HG03095 (cell line): ENCODE measurements at regions not wholly inside any gene's neighbourhood (a gene's known extent, or its start where the extent isn't known, plus 50 kb on each side); places are given as distances from the start of the nearest gene placed in this dataset.
"Not testable (repeated sequence)": the region's sequence is repeated elsewhere in the genome, so short reads cannot be mapped to it uniquely, and the experiment has no call there.

Experiments used
- ATAC-seq: cut with Tn5 transposase; IDR thresholded peaks from one replicate; pipeline ENCODE4 v1.9.1; 2021; ENCODE audit warnings: moderate library complexity; ENCODE audit not compliant: unreplicated experiment

- ATAC-seq = no peak
Observed at GRCh38 chr12:105681341-105681740, 350.9 kb downstream of the C12orf75 start.

DNA sequence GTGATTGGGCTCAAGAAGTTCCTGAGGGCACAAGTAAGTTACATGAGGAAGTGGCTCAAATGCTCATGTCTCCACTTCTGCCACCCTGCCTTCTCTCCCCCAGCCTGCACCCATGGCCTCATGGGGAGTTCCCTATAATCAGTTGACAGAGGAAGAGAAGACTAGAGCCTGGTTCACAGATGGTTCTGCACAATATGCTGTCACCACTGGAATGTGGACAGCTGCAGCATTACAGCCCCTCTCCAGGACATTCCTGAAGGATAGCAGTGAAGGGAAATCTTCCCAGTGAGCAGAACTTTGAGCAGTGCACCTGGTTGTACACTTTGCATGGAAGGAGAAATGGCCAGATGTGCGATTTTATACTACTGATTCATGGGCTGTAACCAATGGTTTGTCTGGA lies 352.3 kb downstream of the C12orf75 start:
- ATAC-seq = not testable (repeated sequence)

DNA sequence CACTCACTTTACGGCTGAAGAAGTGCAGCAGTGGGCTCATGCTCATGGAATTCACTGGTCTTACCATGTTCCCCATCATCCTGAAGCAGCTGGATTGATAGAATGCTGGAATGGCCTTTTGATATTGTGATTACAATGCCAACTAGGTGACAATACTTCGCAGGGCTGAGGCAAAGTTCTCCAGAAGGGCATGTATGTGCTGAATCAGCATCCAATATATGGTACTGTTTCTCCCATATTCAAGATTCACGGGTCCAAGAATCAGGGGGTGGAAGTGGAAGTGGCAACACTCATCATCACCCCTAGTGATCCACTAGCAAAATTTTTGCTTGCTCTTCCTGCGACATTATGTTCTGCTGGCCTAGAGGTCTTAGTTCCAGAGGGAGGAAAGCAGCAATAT lies 353.3 kb downstream of the C12orf75 start:
- ATAC-seq = not testable (repeated sequence)

DNA sequence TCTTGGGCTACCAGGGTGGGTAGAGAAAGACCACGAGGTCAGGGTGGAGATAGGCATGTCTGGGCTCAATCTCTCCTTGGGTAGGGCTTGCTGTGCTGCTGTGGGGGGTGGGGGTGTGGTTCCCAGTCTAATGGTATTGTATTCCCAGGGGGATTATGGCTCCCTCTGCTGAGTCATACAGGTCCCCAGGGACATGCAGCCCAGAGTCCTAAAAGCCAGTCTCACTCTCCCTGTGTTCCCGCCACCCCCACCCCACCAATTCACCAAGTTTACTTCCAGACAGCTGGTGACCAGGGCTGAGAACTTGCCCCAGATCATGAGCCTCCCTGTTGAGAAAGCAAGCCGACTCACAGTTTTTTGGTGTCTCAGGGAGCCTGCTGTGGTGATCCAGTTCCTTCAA lies 367.6 kb downstream of the C12orf75 start:
- no peak for ATAC-seq

GRCh38 chr12:105699209-105699608 lies 368.7 kb downstream of the C12orf75 start:
- ATAC-seq = no peak

DNA sequence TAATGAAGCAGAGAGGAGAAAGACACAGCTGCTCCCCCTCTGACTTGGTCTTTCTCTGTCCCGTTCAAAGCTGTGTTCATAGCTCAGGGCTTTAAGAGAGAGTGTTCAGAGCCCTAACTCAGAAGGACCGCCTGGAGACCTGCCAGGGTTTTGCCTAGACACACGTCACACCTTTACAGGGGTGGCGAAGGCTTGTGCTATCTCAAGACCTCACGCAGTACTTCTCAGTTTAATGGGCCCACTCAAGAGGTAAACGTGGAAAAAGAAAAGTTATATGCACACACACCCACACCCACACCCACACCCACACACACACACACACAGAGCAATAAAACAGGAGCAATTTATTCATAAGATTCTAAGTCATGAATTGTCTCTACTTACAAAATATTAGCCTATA lies 374.3 kb downstream of the C12orf75 start:
- no peak for ATAC-seq

DNA sequence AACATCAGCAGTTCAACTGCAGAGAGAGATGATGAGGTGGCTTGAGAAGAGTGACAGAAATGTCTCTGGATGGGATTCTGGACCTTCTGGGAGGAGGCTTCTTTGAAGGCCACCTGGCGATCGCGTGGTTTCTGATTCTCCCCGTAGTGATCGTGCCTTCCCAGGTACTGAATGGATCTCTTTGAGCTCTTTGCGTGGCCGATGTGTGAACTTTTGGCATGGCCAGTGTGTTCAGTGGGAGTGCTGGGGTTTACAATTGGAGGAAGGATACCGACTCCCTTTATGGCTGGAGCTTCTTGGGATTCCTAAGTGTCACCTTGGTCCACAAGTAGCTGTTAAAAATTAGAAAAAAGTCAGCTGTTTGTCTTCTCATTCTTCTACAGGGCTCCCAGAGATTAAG lies 374.7 kb downstream of the C12orf75 start:
- ATAC-seq = no peak

DNA sequence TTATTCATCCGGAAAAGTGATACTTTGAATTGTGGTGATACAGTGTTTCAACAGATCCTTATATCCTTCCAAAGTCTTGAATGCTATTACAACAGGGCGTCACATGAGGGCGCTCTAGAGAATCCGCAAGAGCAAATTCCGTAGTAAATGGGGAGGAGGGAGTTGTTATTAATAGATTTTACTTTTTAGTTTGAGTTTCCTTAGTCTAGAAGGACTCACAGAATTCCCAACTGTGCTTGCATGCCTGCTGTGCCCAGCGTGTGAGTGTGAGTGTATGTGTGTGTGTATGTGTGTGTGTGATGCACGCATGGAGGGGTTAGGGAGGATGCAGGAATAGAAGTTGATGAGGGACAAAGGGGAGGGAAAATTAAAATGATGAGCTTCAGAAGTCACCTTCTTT lies 375.3 kb downstream of the C12orf75 start:
- ATAC-seq = no peak

GRCh38 chr12:105706321-105706972 lies 376.0 kb downstream of the C12orf75 start:
- no peak for ATAC-seq

GRCh38 chr12:105706973-105707334 lies 376.5 kb downstream of the C12orf75 start:
- ATAC-seq = no peak

GRCh38 chr12:105713606-105714305 lies 383.3 kb downstream of the C12orf75 start:
- ATAC-seq = no peak

DNA sequence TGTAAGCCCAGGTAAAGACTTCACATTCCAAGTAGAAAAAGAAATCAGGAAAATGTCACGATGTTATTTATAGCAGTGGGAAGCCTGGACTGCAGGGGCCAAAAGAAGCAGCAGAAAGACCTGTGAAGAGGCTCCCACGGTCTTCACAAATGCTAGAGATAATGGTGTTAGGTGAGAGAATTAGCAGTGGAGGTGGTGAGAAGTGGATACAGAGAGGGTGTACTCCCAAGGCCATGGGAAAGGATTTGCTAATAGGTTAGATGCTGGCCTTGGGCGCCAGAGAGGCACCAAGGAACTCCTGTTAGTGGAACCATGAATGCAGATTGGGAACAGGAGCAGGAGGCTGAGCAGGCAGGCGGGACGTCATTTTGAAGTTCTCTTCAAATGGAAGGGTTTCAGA lies 386.1 kb downstream of the C12orf75 start:
- ATAC-seq = no peak

DNA sequence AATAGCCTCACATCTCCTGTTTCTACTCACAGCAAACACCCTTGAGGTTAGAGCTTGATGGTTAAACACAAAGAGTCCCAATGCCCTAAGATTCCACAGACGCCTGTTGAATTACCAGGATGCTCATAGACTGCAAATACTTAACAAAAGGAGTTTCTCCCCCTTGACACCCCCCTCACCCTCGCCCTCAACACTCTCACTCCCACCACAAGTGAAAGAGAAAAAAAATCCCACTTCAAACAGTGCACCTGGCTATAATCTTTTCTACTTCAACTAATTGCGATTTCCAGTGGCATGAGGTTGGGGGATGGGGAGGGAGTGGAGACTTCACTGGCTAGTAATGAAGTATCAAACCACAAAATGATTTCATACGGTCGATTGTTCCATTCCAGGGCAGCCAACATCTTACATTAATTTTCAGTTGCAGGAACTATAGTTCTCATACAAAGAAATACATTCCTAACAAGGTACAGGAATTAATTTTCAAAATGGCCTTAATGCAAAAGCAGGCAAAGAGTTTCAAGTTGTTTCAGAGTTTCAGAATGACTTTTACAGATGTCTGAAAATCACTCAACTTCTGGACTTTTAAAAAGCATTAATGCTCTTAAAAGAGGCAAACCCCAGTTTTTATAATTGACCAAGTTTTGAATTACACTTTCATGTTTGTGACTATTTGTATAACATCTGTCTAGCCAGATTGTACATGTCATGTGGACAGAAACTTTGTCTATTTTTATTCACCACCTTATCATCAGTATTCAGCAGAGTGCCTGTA lies 390.7 kb downstream of the C12orf75 start:
- ATAC-seq = no peak

- ATAC-seq = no peak
Observed at GRCh38 chr12:105721891-105722290, 391.4 kb downstream of the C12orf75 start.

- no peak for ATAC-seq
Observed at GRCh38 chr12:105723066-105723465, 392.6 kb downstream of the C12orf75 start.

DNA sequence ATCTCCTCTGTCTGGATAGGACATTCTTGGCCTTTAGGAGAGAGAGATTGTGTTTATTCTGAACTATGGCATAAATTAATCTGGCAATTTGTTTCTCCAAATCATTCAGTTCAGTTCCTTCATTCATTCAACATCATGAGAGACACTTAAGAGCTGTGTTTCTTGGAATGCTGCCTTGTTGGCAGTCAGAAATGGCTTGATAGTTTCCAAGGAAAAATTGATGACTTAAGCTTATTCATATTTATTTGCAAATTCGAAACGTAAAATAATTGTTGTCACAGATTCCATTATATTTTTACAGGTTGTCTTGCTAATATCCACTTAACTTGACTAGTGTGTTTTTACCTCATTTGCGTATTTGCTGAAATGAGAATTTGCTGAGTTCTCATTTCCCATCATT lies 393.0 kb downstream of the C12orf75 start:
- ATAC-seq = no peak

- no peak for ATAC-seq
Observed at GRCh38 chr12:105724641-105725040, 394.1 kb downstream of the C12orf75 start.

DNA sequence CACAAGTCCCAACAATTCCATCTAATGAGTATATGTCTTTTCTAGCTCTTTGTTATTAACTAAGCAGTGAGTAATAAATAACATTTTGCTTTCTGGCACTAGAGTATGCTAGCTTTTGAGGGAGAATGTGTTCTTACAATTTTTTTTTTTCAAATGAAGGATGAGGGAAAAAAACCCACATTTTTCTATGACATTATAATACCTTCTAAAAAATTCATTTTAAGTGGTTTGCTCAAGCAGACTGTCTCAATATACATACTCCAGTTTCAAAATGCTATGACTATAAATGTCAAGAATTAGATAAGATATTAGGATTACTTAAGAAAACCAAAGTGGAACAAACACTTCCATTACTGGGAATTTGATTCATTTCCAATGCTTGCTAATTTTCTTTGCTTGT lies 394.6 kb downstream of the C12orf75 start:
- ATAC-seq = no peak

DNA sequence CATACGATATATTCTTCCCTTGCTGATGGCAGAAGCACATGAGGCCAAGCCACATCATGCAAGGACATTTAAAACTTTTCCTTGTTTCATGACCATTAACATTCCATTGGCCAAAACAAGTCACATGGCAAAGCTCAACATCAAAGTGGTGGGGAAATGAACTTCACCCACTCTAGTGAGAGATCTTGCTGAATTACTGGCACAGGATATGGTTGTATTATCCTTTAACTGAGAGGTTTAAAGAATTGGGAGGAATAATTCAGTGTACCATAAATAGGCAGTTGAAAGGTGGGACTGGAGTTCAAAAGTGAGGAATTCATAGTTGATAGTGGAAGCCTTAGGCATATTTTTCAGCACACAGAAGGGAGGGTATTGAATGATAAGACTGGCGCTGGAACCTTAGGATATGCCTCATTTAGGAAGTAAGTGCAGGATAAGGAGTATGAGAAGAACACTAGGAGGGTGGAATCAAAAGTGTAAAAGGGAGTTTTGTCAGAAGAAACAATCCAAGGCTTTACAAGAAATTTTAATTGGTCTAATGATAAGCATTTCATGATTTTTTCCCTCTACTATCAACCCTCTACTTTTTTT lies 398.8 kb downstream of the C12orf75 start:
- ATAC-seq = no peak

GRCh38 chr12:105729926-105730325 lies 399.4 kb downstream of the C12orf75 start:
- ATAC-seq = no peak

DNA sequence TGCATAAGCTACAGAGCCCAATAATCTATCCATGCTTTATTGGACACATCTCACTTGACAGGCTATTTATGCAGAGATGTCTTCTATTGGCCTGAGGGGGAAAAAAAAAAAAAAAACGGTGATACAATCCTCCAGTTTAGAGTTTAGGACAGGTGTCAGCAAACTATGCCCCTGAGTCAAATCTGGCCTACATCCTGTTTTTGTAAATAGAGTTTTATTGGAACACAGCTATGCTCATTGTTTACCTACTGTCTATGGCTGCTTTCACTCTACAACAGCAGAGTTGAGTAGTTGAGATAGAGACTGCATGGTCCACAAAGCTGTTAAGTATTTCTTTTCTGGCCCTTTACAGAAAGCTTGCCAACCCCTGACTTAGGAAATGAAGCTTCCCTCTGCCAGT lies 403.1 kb downstream of the C12orf75 start:
- ATAC-seq = no peak

DNA sequence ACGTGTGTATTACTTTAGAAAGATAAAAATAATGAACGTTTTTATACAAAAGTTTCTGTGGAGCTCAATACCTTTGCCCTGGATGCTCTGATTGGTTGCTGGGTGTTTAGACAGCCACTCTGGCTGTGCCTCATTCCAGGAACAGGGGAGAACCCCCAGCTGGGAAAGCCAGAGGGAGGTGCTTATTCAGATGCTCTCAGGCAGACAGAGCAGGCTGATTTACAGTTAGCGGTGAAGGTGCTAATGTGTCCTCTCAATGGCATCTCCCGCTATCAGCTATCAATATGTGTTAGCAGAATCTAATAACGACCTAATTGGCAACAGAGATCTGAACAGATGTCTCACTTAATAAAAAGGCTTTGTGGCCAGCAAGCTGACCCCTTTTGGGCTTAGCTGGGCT lies 402.3 kb downstream of the NUAK1 start:
- no peak for ATAC-seq
